Left colon (tissue), 2 donors: ENCODE measurements at regions not wholly inside any gene's neighbourhood (a gene's known extent, or its start where the extent isn't known, plus 50 kb on each side); places are given as distances from the start of the nearest gene placed in this dataset.
A peak's percentile ranks its signal among the peaks of the same experiment; 100 is the strongest.
"Not testable (repeated sequence)": the region's sequence is repeated elsewhere in the genome, so short reads cannot be mapped to it uniquely, and the experiment has no call there.

ENCODE experiments used
- ATAC-seq: fragments of 200-7000 bp; cut with Tn5 transposase; one replicate; pipeline ENCODE4 v1.9.1; 2020; ENCODE audit warnings: mild to moderate bottlenecking, moderate library complexity
- DNase-seq, 2 donors: peaks; one replicate each; pipeline ENCODE4 v3.0.0-alpha.2; 2020
- intact Hi-C, 2 donors: fragments of 100-400 bp; cut with DNase I in 1 of 2; cut with micrococcal nuclease in 1 of 2; formaldehyde crosslinking; loops; one replicate each; pipeline versions ENCODE4 v1.11.2 to v1.14.0; 2022; cut with DNase I, micrococcal nuclease
- donor health status: DM: no; HTN: no; CAD: no.
- donor health status: DM: yes; HTN: yes; CAD: no.

- DNase-seq, intact Hi-C loops, ATAC-seq: not testable (repeated sequence)
These were observed 168.3 kb upstream of the TP53TG3D start for GRCh38 chr16:32084656-32085401.

- not testable (repeated sequence) for DNase-seq
These were observed 167.5 kb upstream of the TP53TG3D start for GRCh38 chr16:32085438-32086141.

GRCh38 chr16:32115562-32115961, 137.5 kb upstream of the TP53TG3D start:
- not testable (repeated sequence) for DNase-seq

More at GRCh38 chr16:32085438-32086141, 167.5 kb upstream of the TP53TG3D start:
- ATAC-seq, intact Hi-C loops: not testable (repeated sequence)

GRCh38 chr16:32116080-32116479, 137.0 kb upstream of the TP53TG3D start:
- DNase-seq (no peak), ATAC-seq (no peak)
- intact Hi-C loops: no loop called here

More at GRCh38 chr16:32115562-32115961, 137.5 kb upstream of the TP53TG3D start:
- intact Hi-C loops, ATAC-seq: not testable (repeated sequence)

- DNase-seq, intact Hi-C loops, ATAC-seq: not testable (repeated sequence)
These were observed 136.6 kb upstream of the TP53TG3D start for GRCh38 chr16:32116533-32116932.

GRCh38 chr16:32120372-32120771, 132.7 kb upstream of the TP53TG3D start:
- intact Hi-C loops, ATAC-seq, DNase-seq: not testable (repeated sequence)

- ATAC-seq, DNase-seq, intact Hi-C loops: not testable (repeated sequence)
These were observed 132.3 kb upstream of the TP53TG3D start for GRCh38 chr16:32120779-32121178.

GRCh38 chr16:32121273-32121900, 131.7 kb upstream of the TP53TG3D start:
- intact Hi-C loops, DNase-seq, ATAC-seq: not testable (repeated sequence)

- ATAC-seq, intact Hi-C loops, DNase-seq: not testable (repeated sequence)
These were observed 100.7 kb upstream of the TP53TG3D start for GRCh38 chr16:32152434-32152833.

GRCh38 chr16:32187918-32188669, 65.0 kb upstream of the TP53TG3D start:
- intact Hi-C loops, ATAC-seq, DNase-seq: not testable (repeated sequence)

- ATAC-seq, intact Hi-C loops: not testable (repeated sequence)
- DNase-seq: peak in 1 of 2 donors; percentile 1
These were observed 50.5 kb upstream of the TP53TG3D start for GRCh38 chr16:32202585-32202984.
